K562 (cell line): ENCODE measurements at regions not wholly inside any gene's neighbourhood (a gene's known extent, or its start where the extent isn't known, plus 50 kb on each side); places are given as distances from the start of the nearest gene placed in this dataset.
A peak's percentile ranks its signal among the peaks of the same experiment; 100 is the strongest.

ENCODE experiments used
- BRD9 ChIP-seq: fragments of 450-650 bp; IDR thresholded peaks from 2 replicates; pipeline ENCODE4 v1.6.1; 2018; ENCODE audit warnings: low read depth; ENCODE audit not compliant: partially characterized antibody
- CEBPG ChIP-seq, 3 experiments: fragments of 200-800 bp in 1 of 3; sonication (Bioruptor generic) in 1 of 3; sonication (generic) in 1 of 3; formaldehyde crosslinking in 1 of 3; IDR thresholded peaks in 2 of 3; conservative IDR thresholded peaks in 1 of 3; 2 replicates each; pipeline versions ENCODE4 v1.6.1 to v1.8.0; 2016 to 2022; ENCODE audit warnings: missing compliant biosample characterization in 2 of 3, missing genetic modification characterization in 2 of 3, mild to moderate bottlenecking in 1 of 3, missing genetic modification reagents in 1 of 3
- DACH1 ChIP-seq: fragments of 450-650 bp; IDR thresholded peaks from 2 replicates; pipeline ENCODE4 v1.6.1; 2018; ENCODE audit not compliant: partially characterized antibody
- DDX20 ChIP-seq: fragments of 450-650 bp; IDR thresholded peaks from 2 replicates; pipeline ENCODE4 v1.6.1; 2016; ENCODE audit warnings: missing genetic modification characterization, low read depth, mild to moderate bottlenecking, missing compliant biosample characterization, moderate library complexity
- ELF2 ChIP-seq: fragments of 250-450 bp; sonication (Bioruptor Pico); IDR thresholded peaks from 2 replicates; pipeline ENCODE4 v1.5.0; 2021; ENCODE audit warnings: mild to moderate bottlenecking
- ESRRB ChIP-seq: fragments of 250-450 bp; sonication (Bioruptor Pico); IDR thresholded peaks from 2 replicates; pipeline ENCODE4 v1.5.0; 2020; ENCODE audit warnings: mild to moderate bottlenecking, moderate library complexity, borderline replicate concordance
- FIP1L1 ChIP-seq: fragments of 200-400 bp; formaldehyde crosslinking; IDR thresholded peaks from 2 replicates; pipeline ENCODE4 v1.6.1; 2018; ENCODE audit warnings: mild to moderate bottlenecking, low read depth, low read length; ENCODE audit not compliant: poor library complexity, severe bottlenecking
- FOXA1 ChIP-seq: fragments of 450-650 bp; IDR thresholded peaks from 2 replicates; pipeline ENCODE4 v1.6.1; 2016; ENCODE audit warnings: mild to moderate bottlenecking, borderline replicate concordance
- FOXK1 ChIP-seq: sonication (generic); formaldehyde crosslinking; IDR thresholded peaks from 2 replicates; pipeline ENCODE4 v1.8.0; 2022; ENCODE audit warnings: missing genetic modification reagents, mild to moderate bottlenecking, borderline replicate concordance
- FOXK2 ChIP-seq, 2 experiments: fragments of 450-650 bp; IDR thresholded peaks in 1 of 2; conservative IDR thresholded peaks in 1 of 2; 2 replicates each; pipeline ENCODE4 v1.6.1; 2016; ENCODE audit warnings: low read depth in 2 of 2, mild to moderate bottlenecking in 1 of 2
- FUS ChIP-seq: fragments of 200-400 bp; formaldehyde crosslinking; optimal IDR thresholded peaks from 2 replicates; pipeline ENCODE3; 2017; ENCODE audit warnings: low read depth, low read length
- HDAC3 ChIP-seq: fragments of 450-650 bp; IDR thresholded peaks from 2 replicates; pipeline ENCODE4 v1.6.1; 2018; ENCODE audit warnings: borderline replicate concordance, mild to moderate bottlenecking, moderate library complexity; ENCODE audit not compliant: partially characterized antibody
- NR3C1 ChIP-seq: sonication (generic); formaldehyde crosslinking; IDR thresholded peaks from 2 replicates; pipeline ENCODE4 v1.8.1; 2022; ENCODE audit warnings: missing genetic modification reagents
- NRF1 ChIP-seq, 2 experiments: fragments of 450-650 bp; IDR thresholded peaks in 1 of 2; conservative IDR thresholded peaks in 1 of 2; 2 replicates each; pipeline ENCODE4 v1.6.1; 2014; ENCODE audit warnings: mild to moderate bottlenecking in 2 of 2
- PHTF2 ChIP-seq: fragments of 250-450 bp; sonication (Bioruptor Pico); IDR thresholded peaks from 2 replicates; pipeline ENCODE4 v1.5.0; 2021; ENCODE audit warnings: mild to moderate bottlenecking
- POLR2H ChIP-seq: IDR thresholded peaks from 2 replicates; pipeline ENCODE4 v1.6.1; 2016; ENCODE audit warnings: missing genetic modification characterization, low read depth, mild to moderate bottlenecking, control low read depth, missing compliant biosample characterization, moderate library complexity
- PTRF ChIP-seq: fragments of 450-650 bp; IDR thresholded peaks from 2 replicates; pipeline ENCODE4 v1.6.1; 2016; ENCODE audit warnings: mild to moderate bottlenecking, missing genetic modification characterization, missing compliant biosample characterization
- SP1 ChIP-seq: sonication (generic); formaldehyde crosslinking; IDR thresholded peaks from 2 replicates; pipeline ENCODE4 v1.8.1; 2022; ENCODE audit warnings: mild to moderate bottlenecking, missing genetic modification reagents
- SRSF1 ChIP-seq: fragments of 200-400 bp; formaldehyde crosslinking; IDR thresholded peaks from 2 replicates; pipeline ENCODE4 v1.6.1; 2017; ENCODE audit warnings: mild to moderate bottlenecking, low read depth, low read length, moderate library complexity
- TFAM ChIP-seq: fragments of 250-450 bp; sonication (Bioruptor Pico); conservative IDR thresholded peaks from 2 replicates; pipeline ENCODE4 v1.5.0; 2021; ENCODE audit warnings: mild to moderate bottlenecking, moderate library complexity
- ZC3H11A ChIP-seq: IDR thresholded peaks from 2 replicates; pipeline ENCODE4 v1.6.1; 2012; ENCODE audit warnings: low read depth, low read length, improper control_type of control experiment
- ZNF253 ChIP-seq: fragments of 250-450 bp; sonication (Bioruptor Pico); conservative IDR thresholded peaks from 2 replicates; pipeline ENCODE4 v1.6.1; 2021; ENCODE audit warnings: mild to moderate bottlenecking
- ZNF263 ChIP-seq: sonication (generic); formaldehyde crosslinking; IDR thresholded peaks from 2 replicates; pipeline ENCODE4 v1.8.0; 2022; ENCODE audit warnings: mild to moderate bottlenecking, missing genetic modification reagents, borderline replicate concordance
- ZNF282 ChIP-seq: sonication (generic); formaldehyde crosslinking; IDR thresholded peaks from 2 replicates; pipeline ENCODE4 v1.8.1; 2023; ENCODE audit warnings: missing genetic modification reagents
- ZNF347 ChIP-seq: fragments of 450-650 bp; formaldehyde crosslinking; IDR thresholded peaks from 2 replicates; pipeline ENCODE4 v1.4.0; 2020; ENCODE audit warnings: low read depth, mild to moderate bottlenecking, moderate library complexity
- ZNF408 ChIP-seq: fragments of 250-450 bp; sonication (Bioruptor Pico); IDR thresholded peaks from 2 replicates; pipeline ENCODE4 v1.4.0; 2020; ENCODE audit warnings: low read depth, mild to moderate bottlenecking, moderate library complexity
- ZNF444 ChIP-seq: fragments of 250-450 bp; sonication (Bioruptor Pico); IDR thresholded peaks from 2 replicates; pipeline ENCODE4 v1.4.0; 2020; ENCODE audit warnings: mild to moderate bottlenecking, moderate library complexity
- ZNF707 ChIP-seq: fragments of 250-450 bp; sonication (Bioruptor Pico); conservative IDR thresholded peaks from 2 replicates; pipeline ENCODE4 v1.8.0; 2022; ENCODE audit warnings: inconsistent platforms, mild to moderate bottlenecking, moderate library complexity
- TF ChIP-seq, protein P1 (sequence below): sonication (generic); formaldehyde crosslinking; IDR thresholded peaks from 2 replicates; pipeline ENCODE4 v1.8.0; 2023; ENCODE audit warnings: mild to moderate bottlenecking, missing genetic modification reagents

DNA sequence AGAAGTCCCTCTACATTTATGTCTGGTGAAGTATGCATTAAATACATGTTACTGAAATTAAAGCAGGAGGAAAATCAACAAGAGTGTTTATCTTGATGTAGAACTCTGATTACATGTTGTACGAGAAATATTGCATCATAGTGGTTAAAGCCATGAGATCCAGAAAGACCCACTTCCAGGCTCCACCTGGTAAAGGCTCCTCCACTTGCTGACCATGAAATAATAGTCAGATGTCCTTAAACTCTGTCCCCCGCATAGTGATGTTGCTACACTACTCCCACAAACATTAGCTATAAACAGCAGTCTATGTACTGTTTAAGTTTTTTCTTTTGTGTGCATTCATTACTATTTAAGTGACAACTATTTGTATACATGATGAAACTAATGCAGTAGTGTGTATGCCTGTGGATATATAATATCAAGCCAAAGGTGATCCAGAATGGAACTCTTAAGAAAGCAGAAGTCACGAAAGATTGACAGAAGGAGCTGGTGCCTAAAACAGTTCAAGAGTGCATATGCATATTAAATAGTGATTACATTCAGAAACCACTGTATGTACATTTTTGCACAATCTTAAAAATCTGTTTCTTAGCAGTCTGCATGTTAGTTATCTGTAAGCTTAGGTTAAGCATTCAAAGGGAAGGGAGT is 264.4 kb upstream of the KCNMB2 start (continued):
- TF ChIP-seq FOXK1 (CRISPR knock-in tag) (no peak), NRF1 (conservative IDR thresholded peaks at IDR 0.05 in 1 of 2, IDR thresholded peaks at IDR 0.05 in 1 of 2) (no peak), HDAC3 (no peak), ZNF263 (CRISPR knock-in tag) (no peak), ZNF408 (no peak), ESRRB (CRISPR knock-in tag) (no peak), FIP1L1 (no peak), ZNF444 (CRISPR knock-in tag) (no peak), TFAM (no peak), CEBPG (CRISPR knock-in tag; IDR thresholded peaks at IDR 0.05) (peak; percentile 67), CEBPG (tag; conservative IDR thresholded peaks at IDR 0.05 in 1 of 2, IDR thresholded peaks at IDR 0.05 in 1 of 2) (peak; percentile 98 to 99), PTRF (tag) (no peak), NR3C1 (CRISPR knock-in tag) (no peak), BRD9 (no peak), SP1 (no peak), DDX20 (tag) (no peak), DACH1 (no peak), ZC3H11A (no peak), ZNF347 (CRISPR knock-in tag) (no peak), POLR2H (peak; percentile 65), FOXK2 (conservative IDR thresholded peaks at IDR 0.05 in 1 of 2, IDR thresholded peaks at IDR 0.05 in 1 of 2; ENCODE audit: low read depth in 2 of 2) (no peak), ZNF707 (CRISPR knock-in tag) (no peak), ELF2 (CRISPR knock-in tag) (no peak), FOXA1 (no peak), PHTF2 (CRISPR knock-in tag) (no peak), ZNF282 (no peak), FUS (no peak), SRSF1 (no peak), ZNF253 (CRISPR knock-in tag) (no peak)
- TF ChIP-seq, protein P1, sequence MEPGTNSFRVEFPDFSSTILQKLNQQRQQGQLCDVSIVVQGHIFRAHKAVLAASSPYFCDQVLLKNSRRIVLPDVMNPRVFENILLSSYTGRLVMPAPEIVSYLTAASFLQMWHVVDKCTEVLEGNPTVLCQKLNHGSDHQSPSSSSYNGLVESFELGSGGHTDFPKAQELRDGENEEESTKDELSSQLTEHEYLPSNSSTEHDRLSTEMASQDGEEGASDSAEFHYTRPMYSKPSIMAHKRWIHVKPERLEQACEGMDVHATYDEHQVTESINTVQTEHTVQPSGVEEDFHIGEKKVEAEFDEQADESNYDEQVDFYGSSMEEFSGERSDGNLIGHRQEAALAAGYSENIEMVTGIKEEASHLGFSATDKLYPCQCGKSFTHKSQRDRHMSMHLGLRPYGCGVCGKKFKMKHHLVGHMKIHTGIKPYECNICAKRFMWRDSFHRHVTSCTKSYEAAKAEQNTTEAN (CRISPR knock-in tag), result no peak
